MCF 10A (cell line): ENCODE measurements at regions not wholly inside any gene's neighbourhood (a gene's known extent, or its start where the extent isn't known, plus 50 kb on each side); places are given as distances from the start of the nearest gene placed in this dataset.

Experiments used
- BruUV-seq: library from RNA; stranded (reverse); fragments of 400-500 nt; replicated peaks from 2 replicates; lab custom pipeline; 2021; lab: Mats Ljungman, UMichigan
- CTCF ChIA-PET: fragments of 300-600 bp; sonication (Branson Sonifier 250); formaldehyde crosslinking; extraction: SDS; loops from one replicate; lab custom pipeline; 2021; ENCODE audit warnings: antibody characterized with exemption, inconsistent platforms; lab: Yijun Ruan, JAX
- POLR2A ChIA-PET: fragments of 300-600, 350-650 bp; sonication (Branson Sonifier 250); formaldehyde crosslinking; extraction: SDS; loops from one replicate; lab custom pipeline; 2020; ENCODE audit warnings: antibody characterized with exemption, inconsistent platforms; lab: Yijun Ruan, JAX
- DNase-seq: peaks from one replicate; pipeline ENCODE4 v3.0.0-alpha.2; 2018; ENCODE audit not compliant: unreplicated experiment
- H3K27ac Mint-ChIP-seq: one replicate; pipeline ENCODE4 v1.8.0; 2022; ENCODE audit warnings: mild to moderate bottlenecking, low read depth, mixed read lengths; ENCODE audit not compliant: unreplicated experiment
- H3K27me3 Mint-ChIP-seq: one replicate; pipeline ENCODE4 v1.8.0; 2022; ENCODE audit warnings: mixed read lengths; ENCODE audit not compliant: insufficient read depth, unreplicated experiment
- H3K36me3 Mint-ChIP-seq: one replicate; pipeline ENCODE4 v1.8.0; 2022; ENCODE audit warnings: mild to moderate bottlenecking, moderate library complexity, mixed read lengths; ENCODE audit not compliant: insufficient read depth, unreplicated experiment
- H3K4me1 Mint-ChIP-seq: one replicate; pipeline ENCODE4 v1.8.0; 2022; ENCODE audit warnings: mixed read lengths; ENCODE audit not compliant: insufficient read depth, unreplicated experiment
- H3K4me3 Mint-ChIP-seq: one replicate; pipeline ENCODE4 v1.8.0; 2022; ENCODE audit warnings: mild to moderate bottlenecking, moderate library complexity, mixed read lengths; ENCODE audit not compliant: unreplicated experiment
- H3K9me3 Mint-ChIP-seq: one replicate; pipeline ENCODE4 v1.8.0; 2022; ENCODE audit warnings: mixed read lengths; ENCODE audit not compliant: unreplicated experiment
- CTCF ChIP-seq: fragments of 200-600 bp; IDR thresholded peaks from one replicate; pipeline ENCODE4 v1.8.0; 2022; ENCODE audit warnings: antibody characterized with exemption, mild to moderate bottlenecking; ENCODE audit not compliant: unreplicated experiment
- intact Hi-C: fragments of 100-400 bp; cut with micrococcal nuclease; formaldehyde crosslinking; loops from 2 replicates; pipeline ENCODE4 v1.14.1; 2022

- BruUV-seq: no TSS peak
- intact Hi-C loops: no loop called here
- no peak for TF ChIP-seq CTCF
- H3K36me3 Mint-ChIP-seq: no peaks in the 10 kb centered on the region
- CTCF ChIA-PET: no interaction called here
- no peaks in the 10 kb centered on the region for H3K4me1 Mint-ChIP-seq
- H3K27ac Mint-ChIP-seq: no peak overlapping the region
- no peaks in the 10 kb centered on the region for H3K27me3 Mint-ChIP-seq
- H3K4me3 Mint-ChIP-seq: no peak overlapping the region
- POLR2A ChIA-PET: no interaction called here
- DNase-seq: no peak
- H3K9me3 Mint-ChIP-seq: no peaks in the 10 kb centered on the region
Observed at GRCh38 chr2:16105669-16106281, 165.4 kb downstream of the MYCN start.

GRCh38 chr2:16104949-16105668, 164.8 kb downstream of the MYCN start:
- BruUV-seq: no TSS peak
- no peak overlapping the region for H3K27ac Mint-ChIP-seq
- H3K4me3 Mint-ChIP-seq: no peak overlapping the region
- H3K27me3 Mint-ChIP-seq: no peaks in the 10 kb centered on the region
- intact Hi-C loops: no loop called here
- no peak for TF ChIP-seq CTCF
- H3K4me1 Mint-ChIP-seq: no peaks in the 10 kb centered on the region
- no peaks in the 10 kb centered on the region for H3K9me3 Mint-ChIP-seq
- no peaks in the 10 kb centered on the region for H3K36me3 Mint-ChIP-seq
- CTCF ChIA-PET: no interaction called here
- no peak for DNase-seq
- POLR2A ChIA-PET: no interaction called here

- H3K27ac Mint-ChIP-seq: no peak overlapping the region
- no peaks in the 10 kb centered on the region for H3K27me3 Mint-ChIP-seq
- intact Hi-C loops: no loop called here
- no peaks in the 10 kb centered on the region for H3K4me1 Mint-ChIP-seq
- H3K4me3 Mint-ChIP-seq: no peak overlapping the region
- BruUV-seq: no TSS peak
- CTCF ChIA-PET: interaction anchor here (0.7 to 0.9 kb wide), 2 partner anchors 11 to 108 kb away, joined by 4 read pairs; no protein-coding TSS in a partner anchor
- DNase-seq: no peak
- no peaks in the 10 kb centered on the region for H3K9me3 Mint-ChIP-seq
- POLR2A ChIA-PET: no interaction called here
- no peaks in the 10 kb centered on the region for H3K36me3 Mint-ChIP-seq
- no peak for TF ChIP-seq CTCF
Observed at GRCh38 chr2:16104315-16104948, 164.1 kb downstream of the MYCN start.

- TF ChIP-seq CTCF: no peak
- Mint-ChIP-seq H3K4me1 (no peaks in the 10 kb centered on the region), H3K27me3 (no peaks in the 10 kb centered on the region), H3K36me3 (no peaks in the 10 kb centered on the region), H3K27ac (no peak overlapping the region), H3K9me3 (no peaks in the 10 kb centered on the region), H3K4me3 (no peak overlapping the region)
- intact Hi-C loops: no loop called here
- DNase-seq: no peak
- POLR2A ChIA-PET: no interaction called here
- CTCF ChIA-PET: interaction anchor here (0.6 to 0.9 kb wide), 3 partner anchors 10 to 109 kb away, joined by 3 to 4 read pairs (median 4); no protein-coding TSS in a partner anchor
- no TSS peak for BruUV-seq
Observed at GRCh38 chr2:16103614-16104314, 163.4 kb downstream of the MYCN start.
